K562 (cell line): ENCODE measurements at regions not wholly inside any gene's neighbourhood (a gene's known extent, or its start where the extent isn't known, plus 50 kb on each side); places are given as distances from the start of the nearest gene placed in this dataset.

Source experiments
- EWSR1 ChIP-seq: fragments of 450-650 bp; IDR thresholded peaks from 2 replicates; pipeline ENCODE4 v1.6.1; 2018; ENCODE audit warnings: borderline replicate concordance, mild to moderate bottlenecking, low read depth, moderate library complexity; ENCODE audit not compliant: partially characterized antibody
- GATAD2B ChIP-seq: fragments of 450-650 bp; IDR thresholded peaks from 2 replicates; pipeline ENCODE4 v1.6.1; 2017; ENCODE audit warnings: mild to moderate bottlenecking, borderline replicate concordance
- HNRNPL ChIP-seq: fragments of 200-400 bp; formaldehyde crosslinking; IDR thresholded peaks from 2 replicates; pipeline ENCODE4 v1.6.1; 2017; ENCODE audit warnings: low read depth, mild to moderate bottlenecking, low read length
- MAFG ChIP-seq: fragments of 450-650 bp; conservative IDR thresholded peaks from 2 replicates; pipeline ENCODE4 v1.6.1; 2016; ENCODE audit warnings: missing genetic modification characterization, missing compliant biosample characterization
- MTA2 ChIP-seq: fragments of 450-650 bp; IDR thresholded peaks from 2 replicates; pipeline ENCODE4 v1.6.1; 2016; ENCODE audit warnings: low read depth
- NEUROD1 ChIP-seq: fragments of 150-350 bp; IDR thresholded peaks from 2 replicates; pipeline ENCODE4 v1.6.1; 2014; ENCODE audit warnings: borderline replicate concordance, low read length, low read depth; ENCODE audit not compliant: partially characterized antibody
- ZFP30 ChIP-seq: fragments of 250-450 bp; sonication (Bioruptor Pico); IDR thresholded peaks from 2 replicates; pipeline ENCODE4 v1.8.0; 2022; ENCODE audit warnings: moderate library complexity, mild to moderate bottlenecking, inconsistent platforms, borderline replicate concordance
- ZNF174 ChIP-seq: fragments of 250-450 bp; sonication (Bioruptor Pico); IDR thresholded peaks from 2 replicates; pipeline ENCODE4 v1.4.0; 2020; ENCODE audit warnings: mild to moderate bottlenecking
- TF ChIP-seq, protein P1 (sequence below): fragments of 450-650 bp; IDR thresholded peaks from 2 replicates; pipeline ENCODE4 v1.6.1; 2016; ENCODE audit warnings: mild to moderate bottlenecking, moderate library complexity
- TF ChIP-seq, protein P2 (sequence below): sonication (generic); formaldehyde crosslinking; IDR thresholded peaks from 2 replicates; pipeline ENCODE4 v1.8.1; 2023; ENCODE audit warnings: mild to moderate bottlenecking, missing genetic modification reagents
- TF ChIP-seq, protein P3 (sequence below): fragments of 450-650 bp; IDR thresholded peaks from 2 replicates; pipeline ENCODE4 v1.7.1; 2018; ENCODE audit warnings: mild to moderate bottlenecking, low read depth; ENCODE audit not compliant: partially characterized antibody

DNA sequence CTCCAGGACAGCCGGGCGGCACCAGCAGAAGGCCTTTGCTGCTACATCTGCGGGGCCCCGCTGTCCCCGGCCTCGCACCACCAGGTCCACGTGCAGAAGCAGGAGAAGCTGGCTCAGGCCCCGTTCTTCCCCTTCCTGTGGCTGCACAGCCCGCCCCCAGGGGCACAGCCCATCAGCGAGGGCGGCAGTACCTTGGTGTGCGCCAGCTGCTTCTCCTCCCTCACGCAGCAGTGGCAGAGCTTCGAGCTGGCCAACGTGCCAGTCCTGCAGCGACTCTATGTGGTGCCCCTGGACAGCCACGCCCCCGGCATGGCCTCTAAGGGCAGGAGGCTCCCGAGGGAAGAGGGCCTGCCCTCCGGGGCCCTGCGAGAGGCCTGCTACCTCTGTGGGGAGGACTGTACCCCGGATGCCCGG, 58.3 kb upstream of the CIBAR2 start (continued):
- TF ChIP-seq, protein P1, sequence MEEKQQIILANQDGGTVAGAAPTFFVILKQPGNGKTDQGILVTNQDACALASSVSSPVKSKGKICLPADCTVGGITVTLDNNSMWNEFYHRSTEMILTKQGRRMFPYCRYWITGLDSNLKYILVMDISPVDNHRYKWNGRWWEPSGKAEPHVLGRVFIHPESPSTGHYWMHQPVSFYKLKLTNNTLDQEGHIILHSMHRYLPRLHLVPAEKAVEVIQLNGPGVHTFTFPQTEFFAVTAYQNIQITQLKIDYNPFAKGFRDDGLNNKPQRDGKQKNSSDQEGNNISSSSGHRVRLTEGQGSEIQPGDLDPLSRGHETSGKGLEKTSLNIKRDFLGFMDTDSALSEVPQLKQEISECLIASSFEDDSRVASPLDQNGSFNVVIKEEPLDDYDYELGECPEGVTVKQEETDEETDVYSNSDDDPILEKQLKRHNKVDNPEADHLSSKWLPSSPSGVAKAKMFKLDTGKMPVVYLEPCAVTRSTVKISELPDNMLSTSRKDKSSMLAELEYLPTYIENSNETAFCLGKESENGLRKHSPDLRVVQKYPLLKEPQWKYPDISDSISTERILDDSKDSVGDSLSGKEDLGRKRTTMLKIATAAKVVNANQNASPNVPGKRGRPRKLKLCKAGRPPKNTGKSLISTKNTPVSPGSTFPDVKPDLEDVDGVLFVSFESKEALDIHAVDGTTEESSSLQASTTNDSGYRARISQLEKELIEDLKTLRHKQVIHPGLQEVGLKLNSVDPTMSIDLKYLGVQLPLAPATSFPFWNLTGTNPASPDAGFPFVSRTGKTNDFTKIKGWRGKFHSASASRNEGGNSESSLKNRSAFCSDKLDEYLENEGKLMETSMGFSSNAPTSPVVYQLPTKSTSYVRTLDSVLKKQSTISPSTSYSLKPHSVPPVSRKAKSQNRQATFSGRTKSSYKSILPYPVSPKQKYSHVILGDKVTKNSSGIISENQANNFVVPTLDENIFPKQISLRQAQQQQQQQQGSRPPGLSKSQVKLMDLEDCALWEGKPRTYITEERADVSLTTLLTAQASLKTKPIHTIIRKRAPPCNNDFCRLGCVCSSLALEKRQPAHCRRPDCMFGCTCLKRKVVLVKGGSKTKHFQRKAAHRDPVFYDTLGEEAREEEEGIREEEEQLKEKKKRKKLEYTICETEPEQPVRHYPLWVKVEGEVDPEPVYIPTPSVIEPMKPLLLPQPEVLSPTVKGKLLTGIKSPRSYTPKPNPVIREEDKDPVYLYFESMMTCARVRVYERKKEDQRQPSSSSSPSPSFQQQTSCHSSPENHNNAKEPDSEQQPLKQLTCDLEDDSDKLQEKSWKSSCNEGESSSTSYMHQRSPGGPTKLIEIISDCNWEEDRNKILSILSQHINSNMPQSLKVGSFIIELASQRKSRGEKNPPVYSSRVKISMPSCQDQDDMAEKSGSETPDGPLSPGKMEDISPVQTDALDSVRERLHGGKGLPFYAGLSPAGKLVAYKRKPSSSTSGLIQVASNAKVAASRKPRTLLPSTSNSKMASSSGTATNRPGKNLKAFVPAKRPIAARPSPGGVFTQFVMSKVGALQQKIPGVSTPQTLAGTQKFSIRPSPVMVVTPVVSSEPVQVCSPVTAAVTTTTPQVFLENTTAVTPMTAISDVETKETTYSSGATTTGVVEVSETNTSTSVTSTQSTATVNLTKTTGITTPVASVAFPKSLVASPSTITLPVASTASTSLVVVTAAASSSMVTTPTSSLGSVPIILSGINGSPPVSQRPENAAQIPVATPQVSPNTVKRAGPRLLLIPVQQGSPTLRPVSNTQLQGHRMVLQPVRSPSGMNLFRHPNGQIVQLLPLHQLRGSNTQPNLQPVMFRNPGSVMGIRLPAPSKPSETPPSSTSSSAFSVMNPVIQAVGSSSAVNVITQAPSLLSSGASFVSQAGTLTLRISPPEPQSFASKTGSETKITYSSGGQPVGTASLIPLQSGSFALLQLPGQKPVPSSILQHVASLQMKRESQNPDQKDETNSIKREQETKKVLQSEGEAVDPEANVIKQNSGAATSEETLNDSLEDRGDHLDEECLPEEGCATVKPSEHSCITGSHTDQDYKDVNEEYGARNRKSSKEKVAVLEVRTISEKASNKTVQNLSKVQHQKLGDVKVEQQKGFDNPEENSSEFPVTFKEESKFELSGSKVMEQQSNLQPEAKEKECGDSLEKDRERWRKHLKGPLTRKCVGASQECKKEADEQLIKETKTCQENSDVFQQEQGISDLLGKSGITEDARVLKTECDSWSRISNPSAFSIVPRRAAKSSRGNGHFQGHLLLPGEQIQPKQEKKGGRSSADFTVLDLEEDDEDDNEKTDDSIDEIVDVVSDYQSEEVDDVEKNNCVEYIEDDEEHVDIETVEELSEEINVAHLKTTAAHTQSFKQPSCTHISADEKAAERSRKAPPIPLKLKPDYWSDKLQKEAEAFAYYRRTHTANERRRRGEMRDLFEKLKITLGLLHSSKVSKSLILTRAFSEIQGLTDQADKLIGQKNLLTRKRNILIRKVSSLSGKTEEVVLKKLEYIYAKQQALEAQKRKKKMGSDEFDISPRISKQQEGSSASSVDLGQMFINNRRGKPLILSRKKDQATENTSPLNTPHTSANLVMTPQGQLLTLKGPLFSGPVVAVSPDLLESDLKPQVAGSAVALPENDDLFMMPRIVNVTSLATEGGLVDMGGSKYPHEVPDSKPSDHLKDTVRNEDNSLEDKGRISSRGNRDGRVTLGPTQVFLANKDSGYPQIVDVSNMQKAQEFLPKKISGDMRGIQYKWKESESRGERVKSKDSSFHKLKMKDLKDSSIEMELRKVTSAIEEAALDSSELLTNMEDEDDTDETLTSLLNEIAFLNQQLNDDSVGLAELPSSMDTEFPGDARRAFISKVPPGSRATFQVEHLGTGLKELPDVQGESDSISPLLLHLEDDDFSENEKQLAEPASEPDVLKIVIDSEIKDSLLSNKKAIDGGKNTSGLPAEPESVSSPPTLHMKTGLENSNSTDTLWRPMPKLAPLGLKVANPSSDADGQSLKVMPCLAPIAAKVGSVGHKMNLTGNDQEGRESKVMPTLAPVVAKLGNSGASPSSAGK, result peak; percentile 75
- TF ChIP-seq, protein P2, sequence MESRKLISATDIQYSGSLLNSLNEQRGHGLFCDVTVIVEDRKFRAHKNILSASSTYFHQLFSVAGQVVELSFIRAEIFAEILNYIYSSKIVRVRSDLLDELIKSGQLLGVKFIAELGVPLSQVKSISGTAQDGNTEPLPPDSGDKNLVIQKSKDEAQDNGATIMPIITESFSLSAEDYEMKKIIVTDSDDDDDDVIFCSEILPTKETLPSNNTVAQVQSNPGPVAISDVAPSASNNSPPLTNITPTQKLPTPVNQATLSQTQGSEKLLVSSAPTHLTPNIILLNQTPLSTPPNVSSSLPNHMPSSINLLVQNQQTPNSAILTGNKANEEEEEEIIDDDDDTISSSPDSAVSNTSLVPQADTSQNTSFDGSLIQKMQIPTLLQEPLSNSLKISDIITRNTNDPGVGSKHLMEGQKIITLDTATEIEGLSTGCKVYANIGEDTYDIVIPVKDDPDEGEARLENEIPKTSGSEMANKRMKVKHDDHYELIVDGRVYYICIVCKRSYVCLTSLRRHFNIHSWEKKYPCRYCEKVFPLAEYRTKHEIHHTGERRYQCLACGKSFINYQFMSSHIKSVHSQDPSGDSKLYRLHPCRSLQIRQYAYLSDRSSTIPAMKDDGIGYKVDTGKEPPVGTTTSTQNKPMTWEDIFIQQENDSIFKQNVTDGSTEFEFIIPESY (CRISPR knock-in tag), result peak; percentile 14; the same call in 1 of the 2 replicates
- TF ChIP-seq NEUROD1 (no peak), ZNF174 (CRISPR knock-in tag) (no peak), HNRNPL (peak; percentile 65; the same call in 1 of the 2 replicates), MAFG (tag) (no peak), ZFP30 (CRISPR knock-in tag) (no peak), MTA2 (no peak), GATAD2B (no peak), EWSR1 (no peak)
- TF ChIP-seq, protein P3, sequence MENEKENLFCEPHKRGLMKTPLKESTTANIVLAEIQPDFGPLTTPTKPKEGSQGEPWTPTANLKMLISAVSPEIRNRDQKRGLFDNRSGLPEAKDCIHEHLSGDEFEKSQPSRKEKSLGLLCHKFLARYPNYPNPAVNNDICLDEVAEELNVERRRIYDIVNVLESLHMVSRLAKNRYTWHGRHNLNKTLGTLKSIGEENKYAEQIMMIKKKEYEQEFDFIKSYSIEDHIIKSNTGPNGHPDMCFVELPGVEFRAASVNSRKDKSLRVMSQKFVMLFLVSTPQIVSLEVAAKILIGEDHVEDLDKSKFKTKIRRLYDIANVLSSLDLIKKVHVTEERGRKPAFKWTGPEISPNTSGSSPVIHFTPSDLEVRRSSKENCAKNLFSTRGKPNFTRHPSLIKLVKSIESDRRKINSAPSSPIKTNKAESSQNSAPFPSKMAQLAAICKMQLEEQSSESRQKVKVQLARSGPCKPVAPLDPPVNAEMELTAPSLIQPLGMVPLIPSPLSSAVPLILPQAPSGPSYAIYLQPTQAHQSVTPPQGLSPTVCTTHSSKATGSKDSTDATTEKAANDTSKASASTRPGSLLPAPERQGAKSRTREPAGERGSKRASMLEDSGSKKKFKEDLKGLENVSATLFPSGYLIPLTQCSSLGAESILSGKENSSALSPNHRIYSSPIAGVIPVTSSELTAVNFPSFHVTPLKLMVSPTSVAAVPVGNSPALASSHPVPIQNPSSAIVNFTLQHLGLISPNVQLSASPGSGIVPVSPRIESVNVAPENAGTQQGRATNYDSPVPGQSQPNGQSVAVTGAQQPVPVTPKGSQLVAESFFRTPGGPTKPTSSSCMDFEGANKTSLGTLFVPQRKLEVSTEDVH, result no peak
